HL-60 (cell line): ENCODE measurements at regions not wholly inside any gene's neighbourhood (a gene's known extent, or its start where the extent isn't known, plus 50 kb on each side); places are given as distances from the start of the nearest gene placed in this dataset.

Experiments
- CTCF ChIP-seq: IDR thresholded peaks from one replicate; pipeline ENCODE4 v1.5.1; 2011; ENCODE audit warnings: low read length, control low read depth, inconsistent platforms; ENCODE audit not compliant: insufficient read depth
- POLR2AphosphoS5 ChIP-seq: IDR thresholded peaks from 2 replicates; pipeline ENCODE4 v1.6.1; 2012; ENCODE audit warnings: low read depth
- REST ChIP-seq: IDR thresholded peaks from 2 replicates; pipeline ENCODE4 v1.6.1; 2012; ENCODE audit warnings: low read depth; ENCODE audit not compliant: insufficient replicate concordance

GRCh38 chr2:120890566-120891360, 155.1 kb downstream of the GLI2 start:
- no peak for TF ChIP-seq POLR2AphosphoS5
- no peak for TF ChIP-seq CTCF
- TF ChIP-seq REST, result no peak
